ENCODE measurements at regions not wholly inside any gene's neighbourhood (a gene's known extent, or its start where the extent isn't known, plus 50 kb on each side); places are given as distances from the start of the nearest gene placed in this dataset.

- TF ChIP-seq CTCF (conservative IDR thresholded peaks at IDR 0.05 in 1 of 2, IDR thresholded peaks at IDR 0.05 in 1 of 2; ENCODE audit: extremely low read depth in 1 of 2, insufficient read depth in 1 of 2, low read depth in 1 of 2, low read length in 2 of 2) (no peak), EZH2 (IDR thresholded peaks at IDR 0.05; ENCODE audit: borderline replicate concordance, low read length) (no peak)
Observed at GRCh38 chr11:70026012-70026411, 52.1 kb upstream of the ANO1 start.

All from mammary epithelial cell (primary cell).